HCT116 (cell line): ENCODE measurements at regions not wholly inside any gene's neighbourhood (a gene's known extent, or its start where the extent isn't known, plus 50 kb on each side); places are given as distances from the start of the nearest gene placed in this dataset.

Experiments used
- ATAC-seq: fragments of 200-7000 bp; cut with Tn5 transposase; 2 replicates; pipeline ENCODE4 v1.9.1; 2020; ENCODE audit warnings: mild to moderate bottlenecking, moderate library complexity
- BruUV-seq: library from RNA; stranded (reverse); fragments of 400-500 nt; replicated peaks from 2 replicates; lab custom pipeline; 2021; lab: Mats Ljungman, UMichigan
- CTCF ChIA-PET: fragments of 300-600 bp; sonication (Branson Sonifier 250); formaldehyde crosslinking; loops from one replicate; lab custom pipeline; 2021; ENCODE audit warnings: antibody characterized with exemption; lab: Charles Lee
- POLR2A ChIA-PET: fragments of 300-600, 350-600 bp; sonication (Branson Sonifier 250); formaldehyde crosslinking; loops from one replicate; lab custom pipeline; 2021; ENCODE audit warnings: antibody characterized with exemption; lab: Charles Lee
- RAD21 ChIA-PET, 2 experiments: fragments of 300-600 bp; sonication (Branson Sonifier 250); formaldehyde crosslinking; loops; one replicate each; lab custom pipeline; 2023; ENCODE audit warnings: low total read pairs in 2 of 2; ENCODE audit not compliant: uncharacterized antibody in 2 of 2, unreplicated experiment in 2 of 2, low non-redundant PET in 1 of 2; lab: Charles Lee
- DNase-seq: peaks from one replicate; pipeline ENCODE4 v3.0.0-alpha.2; 2010; ENCODE audit warnings: low read depth, low spot score
- H2AFZ ChIP-seq: fragments of 200-600 bp; shearing (Covaris generic), sonication (generic); 2 replicates; pipeline ENCODE4 v1.6.1; 2017; ENCODE audit warnings: low read depth, mixed run types, mixed read lengths, antibody characterized with exemption, low read length; ENCODE audit not compliant: poor library complexity, severe bottlenecking
- H3K27ac ChIP-seq: 2 replicates; pipeline ENCODE4 v1.5.1; 2012; ENCODE audit warnings: low read depth, low read length
- H3K27me3 ChIP-seq: fragments of 200-600 bp; sonication (generic); 2 replicates; pipeline ENCODE4 v1.6.1; 2016; ENCODE audit warnings: mixed run types, low read length, mixed read lengths; ENCODE audit not compliant: insufficient read depth
- H3K36me3 ChIP-seq, 2 experiments: fragments of 200-500 bp in 1 of 2; fragments of 200-600 bp in 1 of 2; sonication (Bioruptor generic) in 1 of 2; sonication (generic) in 1 of 2; 2 replicates each; pipeline versions ENCODE4 v1.5.1 to v1.6.1; 2014 to 2016; ENCODE audit warnings: low read length in 2 of 2, inconsistent platforms in 1 of 2, mixed read lengths in 1 of 2, mixed run types in 1 of 2; ENCODE audit not compliant: insufficient read depth in 2 of 2, control insufficient read depth in 1 of 2
- H3K4me1 ChIP-seq, 2 experiments: fragments of 200-600 bp in 1 of 2; sonication (generic) in 1 of 2; 2 replicates each; pipeline versions ENCODE4 v1.5.1 to v1.6.1; 2012 to 2017; ENCODE audit warnings: low read length in 2 of 2, inconsistent platforms in 1 of 2, mild to moderate bottlenecking in 1 of 2, mixed read lengths in 1 of 2, mixed run types in 1 of 2, moderate library complexity in 1 of 2; ENCODE audit not compliant: insufficient read depth in 2 of 2, control insufficient read depth in 1 of 2
- H3K4me2 ChIP-seq: fragments of 200-600 bp; sonication (generic); 2 replicates; pipeline ENCODE4 v1.6.1; 2017; ENCODE audit warnings: mixed run types, low read length, mixed read lengths
- H3K4me3 ChIP-seq, 2 experiments: fragments of 200-600 bp in 1 of 2; sonication (generic) in 1 of 2; replicated peaks in 1 of 2; 2 replicates each; pipeline ENCODE4 v1.5.1; 2011 to 2016; ENCODE audit warnings: low read length in 2 of 2, control low read depth in 1 of 2, low read depth in 1 of 2, mild to moderate bottlenecking in 1 of 2, mixed read lengths in 1 of 2, mixed run types in 1 of 2
- H3K79me2 ChIP-seq: fragments of 200-600 bp; sonication (generic); 2 replicates; pipeline ENCODE4 v1.6.1; 2017; ENCODE audit warnings: mild to moderate bottlenecking, mixed run types, low read length, moderate library complexity, mixed read lengths; ENCODE audit not compliant: insufficient read depth
- H3K9ac ChIP-seq: fragments of 200-600 bp; sonication (generic); 2 replicates; pipeline ENCODE4 v1.6.1; 2016; ENCODE audit warnings: low read length, mixed read lengths
- H3K9me2 ChIP-seq: fragments of 200-600 bp; sonication (generic), shearing (Covaris generic); 2 replicates; pipeline ENCODE4 v1.6.1; 2017; ENCODE audit warnings: mixed run types, mild to moderate bottlenecking, moderate library complexity; ENCODE audit not compliant: insufficient read depth
- H3K9me3 ChIP-seq, 2 experiments: fragments of 200-500 bp in 1 of 2; fragments of 200-600 bp in 1 of 2; sonication (Bioruptor generic) in 1 of 2; sonication (generic) in 1 of 2; 2 replicates each; pipeline ENCODE4 v1.6.1; 2014 to 2017; ENCODE audit warnings: low read length in 2 of 2, mixed read lengths in 2 of 2, inconsistent platforms in 1 of 2, low read depth in 1 of 2, mild to moderate bottlenecking in 1 of 2, mixed run types in 1 of 2, moderate library complexity in 1 of 2; ENCODE audit not compliant: control insufficient read depth in 1 of 2, insufficient read depth in 1 of 2
- H4K20me1 ChIP-seq: fragments of 200-600 bp; sonication (generic), shearing (Covaris generic); 2 replicates; pipeline ENCODE4 v1.6.1; 2017; ENCODE audit warnings: mixed run types, mild to moderate bottlenecking, moderate library complexity; ENCODE audit not compliant: insufficient read depth
- EZH2phosphoT487 ChIP-seq: fragments of 200-600 bp; IDR thresholded peaks from 2 replicates; pipeline ENCODE4 v1.6.1; 2018; ENCODE audit warnings: antibody characterized with exemption, borderline replicate concordance
- POLR2A ChIP-seq: IDR thresholded peaks from 2 replicates; pipeline ENCODE4 v1.7.0; 2011; ENCODE audit warnings: borderline replicate concordance; ENCODE audit not compliant: insufficient read depth, insufficient read length; ENCODE audit errors: extremely low read depth
- SIN3A ChIP-seq: IDR thresholded peaks from 2 replicates; pipeline ENCODE4 v1.6.1; 2012; ENCODE audit warnings: low read depth
- YY1 ChIP-seq: IDR thresholded peaks from 2 replicates; pipeline ENCODE4 v1.6.1; 2011; ENCODE audit warnings: low read length, low read depth, moderate library complexity, mild to moderate bottlenecking; ENCODE audit not compliant: insufficient replicate concordance; ENCODE audit errors: extremely low read depth
- intact Hi-C: fragments of 100-400 bp; cut with micrococcal nuclease; formaldehyde crosslinking; loops from 2 replicates; pipeline ENCODE4 v1.10.0; 2022
- TF ChIP-seq, protein P1 (sequence below): IDR thresholded peaks from 2 replicates; pipeline ENCODE4 v1.6.1; 2012
- TF ChIP-seq, protein P2 (sequence below): IDR thresholded peaks from 2 replicates; pipeline ENCODE4 v1.6.1; 2012

DNA sequence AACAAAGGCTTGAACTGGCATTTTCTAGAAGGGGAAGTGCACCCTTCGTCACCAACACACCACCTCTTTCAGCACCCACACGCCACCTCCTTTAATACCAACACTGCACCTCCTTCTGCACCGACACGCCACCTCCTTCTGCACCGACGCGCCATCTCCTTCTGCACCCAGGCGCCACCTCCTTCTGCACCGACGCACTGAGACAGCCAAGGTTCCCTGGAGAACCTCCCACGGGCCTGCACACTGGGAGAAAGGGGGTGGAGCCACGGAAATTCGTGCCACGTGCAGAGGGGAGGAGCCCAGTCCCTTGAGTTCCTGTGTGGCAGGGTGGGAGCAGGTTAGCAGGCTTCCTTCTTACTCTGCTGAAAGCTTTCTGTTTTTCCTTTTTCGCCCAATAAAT is 327.9 kb upstream of the C1orf174 start:
- Histone ChIP-seq H4K20me1 (no peaks in the 10 kb centered on the region), H3K4me3 (no peak overlapping the region), H2AFZ (no peak overlapping the region), H3K4me2 (peak overlapping the region; percentile 17), H3K9me2 (no peaks in the 10 kb centered on the region), H3K27ac (no peak overlapping the region), H3K4me1 (no peaks in the 10 kb centered on the region), H3K9me3 (no peaks in the 10 kb centered on the region), H3K79me2 (no peaks in the 10 kb centered on the region), H3K36me3 (no peaks in the 10 kb centered on the region), H3K27me3 (0 out of 2 replicates have a peak, but pooled peaks cover 5% of the 10 kb centered on the region), H3K9ac (no peak overlapping the region)
- CTCF ChIA-PET = no interaction called here
- POLR2A ChIA-PET = no interaction called here
- DNase-seq (peak; percentile 21), ATAC-seq (peak; percentile 94)
- TF ChIP-seq, protein P1, sequence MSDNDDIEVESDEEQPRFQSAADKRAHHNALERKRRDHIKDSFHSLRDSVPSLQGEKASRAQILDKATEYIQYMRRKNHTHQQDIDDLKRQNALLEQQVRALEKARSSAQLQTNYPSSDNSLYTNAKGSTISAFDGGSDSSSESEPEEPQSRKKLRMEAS = 0 out of 2 replicates have a peak, but pooled peaks have one; percentile 21
- TF ChIP-seq, protein P2, sequence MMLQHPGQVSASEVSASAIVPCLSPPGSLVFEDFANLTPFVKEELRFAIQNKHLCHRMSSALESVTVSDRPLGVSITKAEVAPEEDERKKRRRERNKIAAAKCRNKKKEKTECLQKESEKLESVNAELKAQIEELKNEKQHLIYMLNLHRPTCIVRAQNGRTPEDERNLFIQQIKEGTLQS = no peak
- intact Hi-C loops = no loop called here
- RAD21 ChIA-PET = no interaction called here
- BruUV-seq = no TSS peak

DNA sequence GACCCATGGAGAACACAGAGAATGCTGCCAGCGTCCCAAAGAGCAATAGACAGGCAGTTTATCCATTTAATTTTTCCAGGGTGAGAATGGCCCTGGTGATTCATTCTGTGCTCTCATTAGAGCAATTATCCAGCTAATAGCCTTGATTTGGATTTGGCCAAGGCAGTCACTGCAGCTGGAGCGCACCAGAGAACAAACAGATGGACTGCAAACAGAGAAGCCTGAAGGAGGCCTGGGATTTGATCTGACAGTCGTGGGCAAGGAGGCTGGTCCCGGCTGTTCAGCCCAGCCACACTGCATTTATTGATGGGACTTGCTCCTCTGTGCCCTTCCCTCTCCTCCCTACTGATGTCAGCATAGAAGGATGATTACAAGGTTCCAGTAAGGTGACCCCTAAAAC is 353.9 kb upstream of the C1orf174 start:
- Histone ChIP-seq H3K4me1 (no peaks in the 10 kb centered on the region), H2AFZ (no peak overlapping the region), H3K36me3 (no peaks in the 10 kb centered on the region), H3K27ac (no peak overlapping the region), H3K9ac (no peak overlapping the region), H3K4me2 (no peak overlapping the region), H3K79me2 (no peaks in the 10 kb centered on the region), H3K4me3 (no peak overlapping the region), H3K9me3 (no peaks in the 10 kb centered on the region; a peak in 1 of 4 replicates), H3K9me2 (no peaks in the 10 kb centered on the region), H4K20me1 (no peaks in the 10 kb centered on the region), H3K27me3 (no peaks in the 10 kb centered on the region)
- intact Hi-C loops = no loop called here
- no TSS peak for BruUV-seq
- ChIA-PET POLR2A (no interaction called here), RAD21 (no interaction called here), CTCF (no interaction called here)
- DNase-seq (no peak), ATAC-seq (no peak)
- TF ChIP-seq YY1 = no peak
- TF ChIP-seq EZH2phosphoT487 = no peak
- no peak for TF ChIP-seq SIN3A
- TF ChIP-seq POLR2A = no peak
